Right lobe of liver (tissue), 6 donors: ENCODE measurements at regions not wholly inside any gene's neighbourhood (a gene's known extent, or its start where the extent isn't known, plus 50 kb on each side); places are given as distances from the start of the nearest gene placed in this dataset.

Experiments
- ATAC-seq, 4 donors: fragments of 200-7000 bp; cut with Tn5 transposase; one replicate each; pipeline ENCODE4 v1.9.1; 2020; ENCODE audit warnings: mild to moderate bottlenecking in 4 of 4, moderate library complexity in 4 of 4
- DNase-seq, 3 donors: peaks; one replicate each; pipeline ENCODE4 v3.0.0-alpha.2; 2020
- H3K27ac ChIP-seq, 3 donors: fragments of 200-600 bp; one replicate each; pipeline ENCODE4 v1.8.0; 2022
- H3K27me3 ChIP-seq, 2 donors: fragments of 200-600 bp; one replicate each; pipeline ENCODE4 v1.8.0; 2022
- H3K36me3 ChIP-seq, 4 donors: fragments of 200-600 bp; sonication (generic) in 1 of 4; one replicate each; pipeline versions ENCODE4 v1.5.1 to v1.8.0; 2017 to 2022; ENCODE audit warnings: control low read depth in 1 of 4
- H3K4me1 ChIP-seq, 4 donors: fragments of 200-600 bp; sonication (generic) in 1 of 4; one replicate each; pipeline versions ENCODE4 v1.5.1 to v1.8.0; 2017 to 2022; ENCODE audit warnings: control low read depth in 1 of 4
- H3K4me3 ChIP-seq, 3 donors: fragments of 200-600 bp; one replicate each; pipeline ENCODE4 v1.8.0; 2022
- H3K9me3 ChIP-seq, 4 donors: fragments of 200-600 bp; sonication (generic) in 1 of 4; one replicate each; pipeline versions ENCODE4 v1.5.1 to v1.8.0; 2017 to 2022; ENCODE audit warnings: control low read depth in 1 of 4
- CTCF ChIP-seq, 4 donors: fragments of 200-600 bp in 3 of 4; fragments of 450-650 bp in 1 of 4; IDR thresholded peaks; one replicate each; pipeline versions ENCODE4 v1.5.1 to v1.8.0; 2016 to 2022; ENCODE audit warnings: antibody characterized with exemption in 4 of 4, mild to moderate bottlenecking in 2 of 4
- POLR2A ChIP-seq: fragments of 450-650 bp; IDR thresholded peaks from one replicate; pipeline ENCODE4 v1.6.1; 2017; ENCODE audit warnings: antibody characterized with exemption, mild to moderate bottlenecking
- WGBS: methylation state at CpG from one replicate; pipeline ENCODE4 v1.1.6; 2018; ENCODE audit warnings: low coverage, low lambda C conversion rate; ENCODE audit not compliant: insufficient coverage; ENCODE audit errors: missing lambda C conversion rate; 5-methylcytosine and 5-hydroxymethylcytosine counted together
- intact Hi-C, 2 donors: fragments of 100-400 bp; cut with DNase I; formaldehyde crosslinking; loops; one replicate each; pipeline versions ENCODE4 v1.11.2 to v1.14.1; 2022
- donor health status: DM: no; HTN: yes; CAD: no.
- donor health status: DM: no; HTN: no; CAD: no.
- donor health status: DM: no; HTN: no; CAD: no.
- donor health status: DM: no; HTN: yes; CAD: no.
- donor health status: DM: no; HTN: yes; CAD: no.

DNA sequence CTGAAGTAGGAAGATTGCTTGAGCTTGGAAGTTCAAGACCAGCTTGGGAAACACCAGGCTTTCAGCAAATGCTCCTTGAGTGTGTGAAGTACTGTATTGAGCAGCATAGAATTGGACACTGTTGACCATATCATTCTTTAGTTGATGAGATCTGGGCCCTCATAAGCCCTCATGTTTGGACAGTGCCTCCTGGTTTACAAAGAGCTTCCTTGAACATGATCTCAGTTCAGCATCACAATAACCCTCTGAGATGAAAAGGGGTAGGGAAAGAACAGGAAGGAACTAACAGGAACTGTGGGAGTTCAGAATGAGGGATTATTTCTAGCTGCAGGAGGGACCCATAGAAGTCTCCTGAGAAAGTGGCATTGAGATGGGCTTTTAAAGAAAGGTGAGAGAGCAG is 153.2 kb downstream of the C12orf75 start:
- Histone ChIP-seq H3K27ac (no peak overlapping the region), H3K36me3 (no peaks in the 10 kb centered on the region), H3K4me1 (no peaks in the 10 kb centered on the region), H3K4me3 (no peak overlapping the region), H3K27me3 (no peaks in the 10 kb centered on the region), H3K9me3 (no peaks in the 10 kb centered on the region)
- no peak for DNase-seq
- TF ChIP-seq CTCF (IDR thresholded peaks at IDR 0.05): no peak
- TF ChIP-seq POLR2A: no peak
- intact Hi-C loops: no loop called here
- ATAC-seq: no peak

DNA sequence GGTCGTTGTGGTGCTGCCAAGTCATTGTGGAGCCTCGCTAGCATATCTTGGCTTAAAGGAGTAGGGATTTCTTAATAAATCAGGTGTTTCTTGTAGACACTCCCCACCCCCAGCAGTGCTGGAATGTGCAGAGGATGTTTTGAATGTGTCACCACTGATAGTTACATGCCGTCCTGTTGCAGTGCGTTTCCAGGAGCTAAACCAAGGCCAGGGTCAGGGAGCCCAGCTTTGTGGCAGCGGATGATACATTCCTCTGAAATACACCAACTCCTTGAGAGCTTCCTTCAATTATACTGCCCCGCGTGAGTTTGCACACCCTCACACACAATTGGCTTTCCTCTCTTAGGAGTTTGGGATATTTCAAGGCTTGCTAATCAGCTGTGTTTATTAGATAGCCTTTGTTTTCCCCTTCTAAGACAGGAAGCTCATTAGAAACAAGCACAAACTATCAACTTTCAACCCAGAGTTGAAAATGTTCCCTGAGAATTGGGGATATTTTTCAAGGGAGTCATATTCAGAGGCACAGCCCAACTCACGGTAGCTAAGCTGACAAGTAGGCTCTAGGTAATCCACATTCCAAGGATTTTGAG is 154.9 kb downstream of the C12orf75 start:
- H3K9me3 ChIP-seq: no peaks in the 10 kb centered on the region
- H3K27me3 ChIP-seq: no peaks in the 10 kb centered on the region
- no peak for TF ChIP-seq POLR2A
- no peak for TF ChIP-seq CTCF (IDR thresholded peaks at IDR 0.05)
- H3K4me1 ChIP-seq: no peaks in the 10 kb centered on the region
- ATAC-seq (peak; percentile 73 to 92 (median 88)), DNase-seq (peak; percentile 34 to 58 (median 47))
- WGBS: 59% methylated on average over 7 of the region's 8 CpGs
- no peak overlapping the region for H3K27ac ChIP-seq
- H3K4me3 ChIP-seq: no peak overlapping the region
- intact Hi-C loops: no loop called here
- H3K36me3 ChIP-seq: no peaks in the 10 kb centered on the region

- Histone ChIP-seq H3K4me3 (no peak overlapping the region), H3K27ac (peak overlapping the region in 1 of 3 donors; percentile 30), H3K4me1 (no peaks in the 10 kb centered on the region), H3K36me3 (no peaks in the 10 kb centered on the region), H3K27me3 (no peaks in the 10 kb centered on the region), H3K9me3 (no peaks in the 10 kb centered on the region)
- intact Hi-C loops: no loop called here
- ATAC-seq (peak in 1 of 4 donors; percentile 10), DNase-seq (no peak)
- 61% methylated on average over 3 of the region's 3 CpGs for WGBS
- TF ChIP-seq POLR2A: no peak
- no peak for TF ChIP-seq CTCF (IDR thresholded peaks at IDR 0.05)
Observed at GRCh38 chr12:105485921-105486320, 155.4 kb downstream of the C12orf75 start.

- WGBS: 55% methylated on average over 6 of the region's 6 CpGs
- Histone ChIP-seq H3K36me3 (no peaks in the 10 kb centered on the region), H3K4me3 (no peak overlapping the region), H3K27ac (no peak overlapping the region), H3K4me1 (no peaks in the 10 kb centered on the region), H3K9me3 (no peaks in the 10 kb centered on the region), H3K27me3 (no peaks in the 10 kb centered on the region)
- TF ChIP-seq CTCF (IDR thresholded peaks at IDR 0.05): no peak
- TF ChIP-seq POLR2A: no peak
- intact Hi-C loops: no loop called here
- ATAC-seq: no peak
- DNase-seq: no peak
Observed at GRCh38 chr12:105487963-105488362, 157.5 kb downstream of the C12orf75 start.
